PFSK-1 (cell line): ENCODE measurements at regions not wholly inside any gene's neighbourhood (a gene's known extent, or its start where the extent isn't known, plus 50 kb on each side); places are given as distances from the start of the nearest gene placed in this dataset.

Source experiments
- FOXP2 ChIP-seq: optimal IDR thresholded peaks from 2 replicates; pipeline ENCODE3; 2011; ENCODE audit warnings: borderline replicate concordance, control low read depth, inconsistent platforms; ENCODE audit not compliant: insufficient read depth; ENCODE audit errors: extremely low read length, extremely low read depth
- POLR2AphosphoS5 ChIP-seq: IDR thresholded peaks from 2 replicates; pipeline ENCODE4 v1.6.1; 2012; ENCODE audit warnings: low read depth, mild to moderate bottlenecking, control low read depth, low read length, moderate library complexity
- REST ChIP-seq, 2 experiments: IDR thresholded peaks; 2 replicates each; pipeline versions ENCODE4 v1.6.1 to v1.8.0; 2011 to 2012; ENCODE audit warnings: low read depth in 2 of 2, low read length in 2 of 2, control low read depth in 1 of 2, inconsistent platforms in 1 of 2, mild to moderate bottlenecking in 1 of 2, moderate library complexity in 1 of 2; ENCODE audit not compliant: insufficient read depth in 1 of 2
- SIN3A ChIP-seq: IDR thresholded peaks from 2 replicates; pipeline ENCODE4 v1.6.1; 2012; ENCODE audit warnings: mild to moderate bottlenecking, low read length, moderate library complexity, borderline replicate concordance; ENCODE audit not compliant: insufficient read depth
- TAF1 ChIP-seq: IDR thresholded peaks from 2 replicates; pipeline ENCODE4 v1.6.1; 2012; ENCODE audit warnings: low read length, control low read depth, borderline replicate concordance; ENCODE audit not compliant: insufficient read depth

DNA sequence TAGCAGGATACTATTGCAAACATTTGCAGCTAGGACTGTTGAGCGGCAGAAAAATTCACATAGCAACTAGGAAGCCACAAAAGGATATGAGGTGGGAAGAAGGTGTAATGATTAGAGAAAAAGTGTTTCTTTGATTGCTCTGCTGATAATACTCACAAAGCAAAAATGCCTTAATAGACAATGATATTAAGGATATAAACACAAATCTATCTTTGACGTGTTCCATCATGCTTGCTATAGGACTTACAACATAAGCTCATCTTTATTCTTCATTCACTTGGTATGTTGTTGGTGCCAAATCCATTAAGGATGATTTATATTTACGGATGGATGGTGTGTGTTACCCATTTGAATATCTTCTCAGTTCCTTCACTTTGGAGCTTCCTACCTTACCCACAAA is 309.3 kb downstream of the GPR37 start:
- TF ChIP-seq REST (IDR thresholded peaks at IDR 0.05; ENCODE audit: insufficient read depth in 1 of 2, low read depth in 2 of 2, low read length in 2 of 2) (no peak), FOXP2 (no peak), TAF1 (no peak), POLR2AphosphoS5 (no peak), SIN3A (no peak)

- no peak for TF ChIP-seq FOXP2
- no peak for TF ChIP-seq SIN3A
- TF ChIP-seq TAF1 = no peak
- no peak for TF ChIP-seq REST (IDR thresholded peaks at IDR 0.05; ENCODE audit: insufficient read depth in 1 of 2, low read depth in 2 of 2, low read length in 2 of 2)
- no peak for TF ChIP-seq POLR2AphosphoS5
Measured at GRCh38 chr7:124452186-124452585, 313.4 kb downstream of the GPR37 start.

DNA sequence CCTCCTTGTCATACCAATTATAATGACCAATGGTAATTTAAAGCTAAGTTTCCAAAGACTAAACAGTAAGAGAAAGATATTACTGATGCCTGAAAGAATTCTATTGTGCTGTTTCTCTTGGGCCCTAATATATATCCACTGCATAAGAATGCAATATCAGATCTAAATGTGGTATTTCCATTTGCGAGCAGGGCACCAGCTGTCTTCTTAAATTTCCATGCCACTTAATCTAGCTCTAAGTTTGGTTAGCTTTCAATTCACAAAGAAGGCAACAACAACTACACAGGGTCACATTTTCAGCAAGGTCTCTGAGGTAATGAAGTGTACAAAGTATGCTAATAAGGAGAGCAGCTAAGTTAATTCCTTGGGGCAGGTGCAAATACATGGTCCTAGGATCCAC is 315.7 kb downstream of the GPR37 start:
- no peak for TF ChIP-seq POLR2AphosphoS5
- no peak for TF ChIP-seq FOXP2
- TF ChIP-seq SIN3A = no peak
- TF ChIP-seq TAF1 = no peak
- no peak for TF ChIP-seq REST (IDR thresholded peaks at IDR 0.05; ENCODE audit: insufficient read depth in 1 of 2, low read depth in 2 of 2, low read length in 2 of 2)

- no peak for TF ChIP-seq SIN3A
Measured at GRCh38 chr7:124444696-124445480, 320.7 kb downstream of the GPR37 start.

- no peak for TF ChIP-seq REST (IDR thresholded peaks at IDR 0.05; ENCODE audit: insufficient read depth in 1 of 2, low read depth in 2 of 2, low read length in 2 of 2)
- no peak for TF ChIP-seq FOXP2
- TF ChIP-seq POLR2AphosphoS5 = no peak
- TF ChIP-seq SIN3A = no peak
- no peak for TF ChIP-seq TAF1
Measured at GRCh38 chr7:124443762-124444161, 321.8 kb downstream of the GPR37 start.
